Astrocyte (in vitro differentiated cells and primary cell): ENCODE measurements at regions not wholly inside any gene's neighbourhood (a gene's known extent, or its start where the extent isn't known, plus 50 kb on each side); places are given as distances from the start of the nearest gene placed in this dataset.

ENCODE experiments used
- EZH2 ChIP-seq: IDR thresholded peaks from 2 replicates; pipeline ENCODE4 v1.6.1; 2012; ENCODE audit warnings: mild to moderate bottlenecking, low read length, inconsistent platforms; ENCODE audit not compliant: insufficient read depth
- TF ChIP-seq, protein P1 (sequence below): IDR thresholded peaks from 2 replicates; pipeline ENCODE4 v1.5.1; 2011; ENCODE audit warnings: low read depth, mild to moderate bottlenecking, inconsistent platforms, low read length, moderate library complexity; ENCODE audit not compliant: insufficient read depth

- TF ChIP-seq, protein P1, sequence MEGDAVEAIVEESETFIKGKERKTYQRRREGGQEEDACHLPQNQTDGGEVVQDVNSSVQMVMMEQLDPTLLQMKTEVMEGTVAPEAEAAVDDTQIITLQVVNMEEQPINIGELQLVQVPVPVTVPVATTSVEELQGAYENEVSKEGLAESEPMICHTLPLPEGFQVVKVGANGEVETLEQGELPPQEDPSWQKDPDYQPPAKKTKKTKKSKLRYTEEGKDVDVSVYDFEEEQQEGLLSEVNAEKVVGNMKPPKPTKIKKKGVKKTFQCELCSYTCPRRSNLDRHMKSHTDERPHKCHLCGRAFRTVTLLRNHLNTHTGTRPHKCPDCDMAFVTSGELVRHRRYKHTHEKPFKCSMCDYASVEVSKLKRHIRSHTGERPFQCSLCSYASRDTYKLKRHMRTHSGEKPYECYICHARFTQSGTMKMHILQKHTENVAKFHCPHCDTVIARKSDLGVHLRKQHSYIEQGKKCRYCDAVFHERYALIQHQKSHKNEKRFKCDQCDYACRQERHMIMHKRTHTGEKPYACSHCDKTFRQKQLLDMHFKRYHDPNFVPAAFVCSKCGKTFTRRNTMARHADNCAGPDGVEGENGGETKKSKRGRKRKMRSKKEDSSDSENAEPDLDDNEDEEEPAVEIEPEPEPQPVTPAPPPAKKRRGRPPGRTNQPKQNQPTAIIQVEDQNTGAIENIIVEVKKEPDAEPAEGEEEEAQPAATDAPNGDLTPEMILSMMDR = no peak
- TF ChIP-seq EZH2 = no peak
Observed at GRCh38 chr10:53166325-53166724, 393.7 kb upstream of the MBL2 start.
